ENCODE measurements at regions not wholly inside any gene's neighbourhood (a gene's known extent, or its start where the extent isn't known, plus 50 kb on each side); places are given as distances from the start of the nearest gene placed in this dataset.
A peak's percentile ranks its signal among the peaks of the same experiment; 100 is the strongest.

DNA sequence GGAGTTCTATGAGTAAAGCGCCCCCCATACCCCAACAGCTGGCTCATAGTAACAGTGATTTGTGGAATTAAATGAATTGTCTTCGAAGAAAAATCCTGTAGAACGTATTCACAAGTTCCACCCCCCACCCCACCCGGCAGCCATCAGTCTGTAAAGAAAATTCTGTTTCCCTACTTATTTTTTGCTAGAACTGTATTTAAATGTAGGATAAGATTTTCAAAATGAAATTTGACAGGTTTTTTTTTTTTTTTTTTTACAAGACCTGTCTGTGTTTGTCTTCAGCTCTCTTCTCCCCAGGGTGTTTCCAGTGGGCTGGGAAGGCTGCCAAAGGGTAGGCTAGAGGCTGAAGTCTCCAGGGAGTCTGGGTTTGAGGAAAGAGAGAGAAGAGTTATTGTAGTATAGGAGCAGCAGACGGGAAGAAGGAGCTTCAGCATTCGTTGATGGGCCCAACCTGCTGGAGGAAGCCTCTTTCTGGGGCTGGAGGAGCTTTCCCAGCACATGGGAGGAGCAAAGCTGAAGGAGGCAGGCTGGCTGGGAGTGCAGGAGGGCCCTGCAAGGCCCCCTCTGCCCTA, 130.6 kb upstream of the SEMA6D start:
- TF ChIP-seq, protein P1, sequence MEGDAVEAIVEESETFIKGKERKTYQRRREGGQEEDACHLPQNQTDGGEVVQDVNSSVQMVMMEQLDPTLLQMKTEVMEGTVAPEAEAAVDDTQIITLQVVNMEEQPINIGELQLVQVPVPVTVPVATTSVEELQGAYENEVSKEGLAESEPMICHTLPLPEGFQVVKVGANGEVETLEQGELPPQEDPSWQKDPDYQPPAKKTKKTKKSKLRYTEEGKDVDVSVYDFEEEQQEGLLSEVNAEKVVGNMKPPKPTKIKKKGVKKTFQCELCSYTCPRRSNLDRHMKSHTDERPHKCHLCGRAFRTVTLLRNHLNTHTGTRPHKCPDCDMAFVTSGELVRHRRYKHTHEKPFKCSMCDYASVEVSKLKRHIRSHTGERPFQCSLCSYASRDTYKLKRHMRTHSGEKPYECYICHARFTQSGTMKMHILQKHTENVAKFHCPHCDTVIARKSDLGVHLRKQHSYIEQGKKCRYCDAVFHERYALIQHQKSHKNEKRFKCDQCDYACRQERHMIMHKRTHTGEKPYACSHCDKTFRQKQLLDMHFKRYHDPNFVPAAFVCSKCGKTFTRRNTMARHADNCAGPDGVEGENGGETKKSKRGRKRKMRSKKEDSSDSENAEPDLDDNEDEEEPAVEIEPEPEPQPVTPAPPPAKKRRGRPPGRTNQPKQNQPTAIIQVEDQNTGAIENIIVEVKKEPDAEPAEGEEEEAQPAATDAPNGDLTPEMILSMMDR (IDR thresholded peaks at IDR 0.05), result no peak
- Histone ChIP-seq H3K4me1 (ENCODE audit: low read depth) (no peaks in the 10 kb centered on the region), H3K4me3 (no peak overlapping the region), H3K36me3 (ENCODE audit: low read depth) (no peaks in the 10 kb centered on the region), H3K9me3 (no peaks in the 10 kb centered on the region)
- intact Hi-C loops (cut with DNase I, micrococcal nuclease), result no loop called here
- DNase-seq, result peak; percentile 60 to 83 (median 79)
- ATAC-seq, result peak; percentile 77

DNA sequence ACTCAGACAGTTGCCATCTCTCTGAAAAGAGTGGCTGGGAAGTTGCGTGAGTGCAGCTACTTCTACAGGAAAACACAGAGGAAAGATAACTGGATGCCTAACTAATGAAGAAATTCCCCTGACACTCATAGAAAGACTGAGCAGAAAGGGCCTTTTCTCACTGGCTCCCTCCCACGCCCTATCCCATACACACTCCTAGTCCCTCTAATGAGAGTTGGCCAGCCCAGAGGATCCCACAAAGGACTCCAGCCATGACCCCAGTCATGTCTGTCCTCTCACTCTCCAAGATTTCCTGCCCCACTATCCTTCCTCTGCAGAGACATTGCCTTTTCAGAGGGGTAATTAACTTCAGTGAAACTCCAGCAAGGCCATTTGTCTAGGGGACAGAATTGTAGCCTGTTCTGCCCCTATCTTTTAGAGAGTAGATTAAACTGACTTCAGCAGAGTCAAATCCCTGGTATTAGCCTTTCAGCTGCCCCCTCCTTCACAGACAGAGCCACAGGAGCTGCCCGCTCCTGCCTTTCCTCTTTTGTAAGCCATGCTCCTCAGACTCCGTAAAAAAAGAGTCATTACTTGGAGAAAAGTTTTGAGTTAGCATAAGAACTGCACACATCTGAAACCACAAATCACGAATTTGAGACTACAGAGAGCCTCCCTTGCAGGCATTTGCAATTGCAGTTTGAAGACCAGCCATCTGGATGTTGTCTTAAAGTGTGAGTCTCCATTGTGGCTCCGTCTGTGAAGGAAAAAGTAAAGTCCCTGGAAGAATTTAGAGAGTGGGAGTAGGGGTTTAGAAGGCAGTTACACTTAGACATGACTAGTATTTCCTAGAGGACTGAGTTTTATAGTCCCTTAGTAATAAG, 129.1 kb upstream of the SEMA6D start:
- H3K36me3 ChIP-seq (ENCODE audit: low read depth), result no peaks in the 10 kb centered on the region
- no peaks in the 10 kb centered on the region for H3K9me3 ChIP-seq
- TF ChIP-seq, protein P1 (IDR thresholded peaks at IDR 0.05), result no peak
- DNase-seq, result no peak
- H3K4me3 ChIP-seq, result no peak overlapping the region
- no peak for ATAC-seq
- H3K4me1 ChIP-seq (ENCODE audit: low read depth), result no peaks in the 10 kb centered on the region
- intact Hi-C loops (cut with DNase I, micrococcal nuclease), result no loop called here

DNA sequence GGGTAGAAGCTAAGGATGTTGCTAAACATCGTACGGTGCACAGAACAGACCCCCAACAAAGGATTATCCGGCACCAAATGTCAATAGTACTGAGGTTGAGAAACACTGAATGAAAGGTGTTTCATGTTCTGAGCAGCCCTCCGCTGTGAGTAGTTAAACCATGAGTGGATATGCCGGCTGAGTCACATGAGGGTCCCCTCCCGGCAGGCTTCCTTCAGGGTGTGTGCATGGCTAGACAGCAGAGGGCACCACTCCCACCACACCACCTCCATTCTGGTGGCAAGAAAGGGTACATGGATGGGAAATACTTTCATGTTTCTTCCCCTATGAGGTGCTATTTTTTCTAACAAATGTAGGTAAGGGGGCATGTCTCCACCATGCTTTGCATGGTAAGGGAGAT, 128.3 kb upstream of the SEMA6D start:
- ATAC-seq (no peak), DNase-seq (no peak)
- Histone ChIP-seq H3K36me3 (ENCODE audit: low read depth) (no peaks in the 10 kb centered on the region), H3K4me1 (ENCODE audit: low read depth) (no peaks in the 10 kb centered on the region), H3K9me3 (no peaks in the 10 kb centered on the region), H3K4me3 (no peak overlapping the region)
- TF ChIP-seq, protein P1 (IDR thresholded peaks at IDR 0.05), result no peak
- intact Hi-C loops (cut with DNase I, micrococcal nuclease), result no loop called here

DNA sequence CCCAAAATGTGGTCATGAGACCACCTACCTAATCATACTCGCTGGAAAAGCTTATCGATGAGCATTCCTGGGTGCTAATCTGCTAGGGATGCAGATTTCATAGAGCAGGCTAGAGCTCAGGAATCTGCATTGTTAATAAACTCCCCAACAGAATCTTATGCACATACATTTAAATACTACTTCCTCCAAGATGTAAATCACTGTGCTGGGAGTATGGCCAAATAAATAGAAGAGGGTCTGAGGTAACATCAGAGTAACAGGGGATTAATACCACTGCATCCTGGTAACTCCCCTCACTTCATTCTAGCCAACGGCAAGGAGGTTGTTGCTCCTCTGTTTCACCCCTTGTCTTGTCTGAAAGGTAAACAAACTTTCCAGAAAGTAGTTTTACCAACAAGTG, 118.3 kb upstream of the SEMA6D start:
- Histone ChIP-seq H3K9me3 (no peaks in the 10 kb centered on the region), H3K4me3 (no peak overlapping the region), H3K36me3 (ENCODE audit: low read depth) (no peaks in the 10 kb centered on the region), H3K4me1 (ENCODE audit: low read depth) (no peaks in the 10 kb centered on the region)
- intact Hi-C loops (cut with DNase I, micrococcal nuclease), result no loop called here
- TF ChIP-seq, protein P1 (IDR thresholded peaks at IDR 0.05), result no peak
- no peak for ATAC-seq
- no peak for DNase-seq

DNA sequence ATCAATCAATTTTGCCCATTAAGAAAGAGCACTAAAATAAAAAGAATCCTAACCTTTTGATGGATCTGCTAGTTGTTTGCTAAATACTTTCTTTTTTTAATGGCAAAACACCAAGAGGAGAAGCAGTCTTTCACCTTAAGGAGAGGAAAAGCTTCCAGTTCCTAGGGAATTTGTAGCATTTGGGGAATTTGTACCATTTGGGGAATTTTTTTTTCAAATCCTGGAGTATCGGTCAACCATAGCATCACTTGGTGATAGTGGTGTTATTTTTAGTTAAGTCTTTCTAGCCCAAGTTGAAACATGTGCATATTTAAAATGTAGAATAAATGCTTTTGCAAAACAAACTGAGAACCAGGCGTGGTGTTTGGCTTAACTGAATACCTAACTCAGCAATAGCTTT, 117.5 kb upstream of the SEMA6D start:
- intact Hi-C loops (cut with DNase I, micrococcal nuclease), result no loop called here
- DNase-seq, result no peak
- ATAC-seq, result no peak
- no peaks in the 10 kb centered on the region for H3K9me3 ChIP-seq
- TF ChIP-seq, protein P1 (IDR thresholded peaks at IDR 0.05), result no peak
- no peaks in the 10 kb centered on the region for H3K4me1 ChIP-seq (ENCODE audit: low read depth)
- H3K4me3 ChIP-seq, result no peak overlapping the region
- no peaks in the 10 kb centered on the region for H3K36me3 ChIP-seq (ENCODE audit: low read depth)
